Heart left ventricle (tissue), 13 donors: ENCODE measurements at regions not wholly inside any gene's neighbourhood (a gene's known extent, or its start where the extent isn't known, plus 50 kb on each side); places are given as distances from the start of the nearest gene placed in this dataset.

Experiments used
- CTCF ChIP-seq, 12 donors: fragments of 200-600 bp; sonication (generic) in 4 of 12; IDR thresholded peaks; one replicate each; pipeline versions ENCODE4 v1.5.0 to v1.8.0; 2018 to 2022; ENCODE audit warnings: antibody characterized with exemption in 12 of 12, mild to moderate bottlenecking in 5 of 12
- POLR2A ChIP-seq, 2 donors: fragments of 450-650 bp; IDR thresholded peaks; one replicate each; pipeline ENCODE4 v1.6.1; 2017; ENCODE audit warnings: antibody characterized with exemption in 2 of 2, mild to moderate bottlenecking in 2 of 2, moderate library complexity in 2 of 2
- donor health status: ischemic (EF 13 %, LVEDD 7.1; RV severe dilation, severe dysfunction).
- donor health status: DM: no; HTN: yes; CAD: no.
- donor health status: DM: no; HTN: no; CAD: no.
- donor health status: ischemic (EF 25% LVEDD 6.9; RV normal size, moderate dysfunction).
- donor health status: ischemic (EF 25% LVEDD 5.7; RV mildly dilated, moderate dysfunction).
- donor health status: ischemic (EF 35%, LVEDD 5.7; RV mildly dilated, moderate dysfunction).
- donor health status: nonischemic (EF 11% LVEDD 7.7; RV severe dilation, severe dysfunction).
- donor health status: DM: yes; HTN: yes; CAD: no.
- donor health status: PGD.
- donor health status: ischemic (EF 29% LVEDD 5.4; RV normal size, mild dysfunction).
- donor health status: nonischemic (EF 23%, LVEDD 6.1; RV moderate dilation, normal function).

DNA sequence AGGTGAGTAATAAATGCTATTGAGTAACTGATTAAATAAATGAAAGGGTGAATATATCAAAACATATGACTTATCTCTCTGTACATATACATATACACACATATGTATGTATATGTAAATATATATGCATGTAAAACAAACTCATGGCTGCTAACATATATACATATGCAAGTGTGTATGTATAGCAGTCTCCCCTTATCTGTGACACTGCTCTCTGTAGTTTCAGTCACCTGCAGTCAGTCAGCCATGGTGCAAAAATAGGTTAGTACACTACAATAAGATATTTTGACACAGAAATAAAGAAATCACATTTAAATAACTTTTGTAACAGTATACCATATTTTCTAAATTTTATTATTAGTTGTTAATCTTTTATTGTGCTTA is 467.4 kb downstream of the EPHA5 start:
- TF ChIP-seq CTCF (IDR thresholded peaks at IDR 0.05) (no peak), POLR2A (IDR thresholded peaks at IDR 0.05) (no peak)
